Adrenal gland (tissue), 5 donors: ENCODE measurements at regions not wholly inside any gene's neighbourhood (a gene's known extent, or its start where the extent isn't known, plus 50 kb on each side); places are given as distances from the start of the nearest gene placed in this dataset.

ENCODE experiments used
- POLR2A ChIP-seq, 2 donors: fragments of 450-650 bp; IDR thresholded peaks; one replicate each; pipeline ENCODE4 v1.6.1; 2017; ENCODE audit warnings: antibody characterized with exemption in 2 of 2, mild to moderate bottlenecking in 2 of 2, moderate library complexity in 1 of 2
- TF ChIP-seq, protein P1 (sequence below), 6 experiments: fragments of 450-650 bp in 4 of 6; fragments of 200-600 bp in 2 of 6; sonication (generic) in 1 of 6; IDR thresholded peaks; 1 replicate in 5 of 6; 2 replicates in 1 of 6; pipeline versions ENCODE4 v1.5.1 to v1.8.0; 2016 to 2021; ENCODE audit warnings: antibody characterized with exemption in 6 of 6, mild to moderate bottlenecking in 2 of 6, moderate library complexity in 1 of 6
- donor health status: DM: no; HTN: no; CAD: no.

GRCh38 chr1:5617546-5617945, 374.7 kb downstream of the NPHP4 start:
- TF ChIP-seq, protein P1, sequence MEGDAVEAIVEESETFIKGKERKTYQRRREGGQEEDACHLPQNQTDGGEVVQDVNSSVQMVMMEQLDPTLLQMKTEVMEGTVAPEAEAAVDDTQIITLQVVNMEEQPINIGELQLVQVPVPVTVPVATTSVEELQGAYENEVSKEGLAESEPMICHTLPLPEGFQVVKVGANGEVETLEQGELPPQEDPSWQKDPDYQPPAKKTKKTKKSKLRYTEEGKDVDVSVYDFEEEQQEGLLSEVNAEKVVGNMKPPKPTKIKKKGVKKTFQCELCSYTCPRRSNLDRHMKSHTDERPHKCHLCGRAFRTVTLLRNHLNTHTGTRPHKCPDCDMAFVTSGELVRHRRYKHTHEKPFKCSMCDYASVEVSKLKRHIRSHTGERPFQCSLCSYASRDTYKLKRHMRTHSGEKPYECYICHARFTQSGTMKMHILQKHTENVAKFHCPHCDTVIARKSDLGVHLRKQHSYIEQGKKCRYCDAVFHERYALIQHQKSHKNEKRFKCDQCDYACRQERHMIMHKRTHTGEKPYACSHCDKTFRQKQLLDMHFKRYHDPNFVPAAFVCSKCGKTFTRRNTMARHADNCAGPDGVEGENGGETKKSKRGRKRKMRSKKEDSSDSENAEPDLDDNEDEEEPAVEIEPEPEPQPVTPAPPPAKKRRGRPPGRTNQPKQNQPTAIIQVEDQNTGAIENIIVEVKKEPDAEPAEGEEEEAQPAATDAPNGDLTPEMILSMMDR (IDR thresholded peaks at IDR 0.05), result no peak
- TF ChIP-seq POLR2A (IDR thresholded peaks at IDR 0.05), result no peak
